IPS-18a (cell line): ENCODE measurements at regions not wholly inside any gene's neighbourhood (a gene's known extent, or its start where the extent isn't known, plus 50 kb on each side); places are given as distances from the start of the nearest gene placed in this dataset.

Source experiments
- H3K27ac ChIP-seq: one replicate; pipeline ENCODE4 v1.5.1; 2013; ENCODE audit warnings: low read length
- H3K27me3 ChIP-seq: one replicate; pipeline ENCODE4 v1.6.1; 2013; ENCODE audit warnings: mild to moderate bottlenecking, low read length; ENCODE audit not compliant: control insufficient read depth, insufficient read depth
- H3K36me3 ChIP-seq: one replicate; pipeline ENCODE4 v1.6.1; 2013; ENCODE audit warnings: low read depth, low read length; ENCODE audit not compliant: control insufficient read depth
- H3K4me1 ChIP-seq: one replicate; pipeline ENCODE4 v1.6.1; 2013; ENCODE audit warnings: low read depth, low read length; ENCODE audit not compliant: control insufficient read depth
- H3K4me3 ChIP-seq: one replicate; pipeline ENCODE4 v1.5.1; 2013; ENCODE audit warnings: low read length
- H3K9ac ChIP-seq: one replicate; pipeline ENCODE4 v1.6.1; 2013; ENCODE audit warnings: mild to moderate bottlenecking, low read length, moderate library complexity
- H3K9me3 ChIP-seq: one replicate; pipeline ENCODE4 v1.6.1; 2013; ENCODE audit warnings: low read depth, low read length; ENCODE audit not compliant: control insufficient read depth

GRCh38 chr1:239293350-239294110 is 92.8 kb upstream of the CHRM3 start:
- Histone ChIP-seq H3K9ac (no peak overlapping the region), H3K27me3 (no peaks in the 10 kb centered on the region), H3K4me3 (no peak overlapping the region), H3K9me3 (no peaks in the 10 kb centered on the region), H3K27ac (no peak overlapping the region), H3K36me3 (no peaks in the 10 kb centered on the region), H3K4me1 (no peaks in the 10 kb centered on the region)

- Histone ChIP-seq H3K9me3 (peaks cover 7% of the 10 kb centered on the region), H3K27ac (no peak overlapping the region), H3K9ac (no peak overlapping the region), H3K4me1 (peaks cover 6% of the 10 kb centered on the region), H3K27me3 (no peaks in the 10 kb centered on the region), H3K36me3 (no peaks in the 10 kb centered on the region), H3K4me3 (no peak overlapping the region)
These were observed 97.4 kb upstream of the CHRM3 start for GRCh38 chr1:239288820-239289554.

- peaks cover 6% of the 10 kb centered on the region for H3K4me1 ChIP-seq
- no peaks in the 10 kb centered on the region for H3K36me3 ChIP-seq
- H3K27me3 ChIP-seq, result no peaks in the 10 kb centered on the region
- no peak overlapping the region for H3K4me3 ChIP-seq
- H3K27ac ChIP-seq, result no peak overlapping the region
- H3K9me3 ChIP-seq, result peaks cover 7% of the 10 kb centered on the region
- no peak overlapping the region for H3K9ac ChIP-seq
These were observed 99.1 kb upstream of the CHRM3 start for GRCh38 chr1:239287296-239287695.

- H3K4me3 ChIP-seq, result no peak overlapping the region
- H3K9ac ChIP-seq, result no peak overlapping the region
- H3K27me3 ChIP-seq, result no peaks in the 10 kb centered on the region
- peaks cover 7% of the 10 kb centered on the region for H3K9me3 ChIP-seq
- no peaks in the 10 kb centered on the region for H3K36me3 ChIP-seq
- H3K4me1 ChIP-seq, result peaks cover 6% of the 10 kb centered on the region
- no peak overlapping the region for H3K27ac ChIP-seq
These were observed 103.2 kb upstream of the CHRM3 start for GRCh38 chr1:239283216-239283615.

GRCh38 chr1:239282411-239282810 is 104.0 kb upstream of the CHRM3 start:
- no peak overlapping the region for H3K9ac ChIP-seq

GRCh38 chr1:239276051-239276450 is 110.3 kb upstream of the CHRM3 start:
- Histone ChIP-seq H3K4me3 (no peak overlapping the region), H3K9ac (no peak overlapping the region), H3K27ac (no peak overlapping the region), H3K9me3 (no peaks in the 10 kb centered on the region), H3K27me3 (no peaks in the 10 kb centered on the region), H3K4me1 (no peaks in the 10 kb centered on the region), H3K36me3 (no peaks in the 10 kb centered on the region)

More at GRCh38 chr1:239282411-239282810, 104.0 kb upstream of the CHRM3 start:
- Histone ChIP-seq H3K9me3 (peaks cover 7% of the 10 kb centered on the region), H3K36me3 (no peaks in the 10 kb centered on the region), H3K27me3 (no peaks in the 10 kb centered on the region), H3K4me1 (peaks cover 6% of the 10 kb centered on the region), H3K4me3 (no peak overlapping the region), H3K27ac (no peak overlapping the region)

GRCh38 chr1:239274242-239274830 is 112.0 kb upstream of the CHRM3 start:
- H3K27me3 ChIP-seq, result no peaks in the 10 kb centered on the region
- H3K4me3 ChIP-seq, result no peak overlapping the region
- H3K4me1 ChIP-seq, result no peaks in the 10 kb centered on the region
- no peak overlapping the region for H3K9ac ChIP-seq
- H3K9me3 ChIP-seq, result no peaks in the 10 kb centered on the region
- no peak overlapping the region for H3K27ac ChIP-seq
- no peaks in the 10 kb centered on the region for H3K36me3 ChIP-seq

- H3K4me3 ChIP-seq, result no peak overlapping the region
- no peaks in the 10 kb centered on the region for H3K4me1 ChIP-seq
- no peaks in the 10 kb centered on the region for H3K27me3 ChIP-seq
- no peak overlapping the region for H3K27ac ChIP-seq
- H3K9me3 ChIP-seq, result no peaks in the 10 kb centered on the region
- H3K36me3 ChIP-seq, result no peaks in the 10 kb centered on the region
- no peak overlapping the region for H3K9ac ChIP-seq
These were observed 115.9 kb upstream of the CHRM3 start for GRCh38 chr1:239270509-239270908.

GRCh38 chr1:239269706-239270105 is 116.7 kb upstream of the CHRM3 start:
- Histone ChIP-seq H3K4me1 (no peaks in the 10 kb centered on the region), H3K36me3 (no peaks in the 10 kb centered on the region), H3K27me3 (no peaks in the 10 kb centered on the region), H3K9ac (no peak overlapping the region), H3K27ac (no peak overlapping the region), H3K4me3 (no peak overlapping the region), H3K9me3 (no peaks in the 10 kb centered on the region)

- Histone ChIP-seq H3K4me3 (no peak overlapping the region), H3K9ac (no peak overlapping the region), H3K9me3 (no peaks in the 10 kb centered on the region), H3K36me3 (no peaks in the 10 kb centered on the region), H3K27ac (no peak overlapping the region), H3K27me3 (no peaks in the 10 kb centered on the region), H3K4me1 (no peaks in the 10 kb centered on the region)
These were observed 117.4 kb upstream of the CHRM3 start for GRCh38 chr1:239268941-239269340.

GRCh38 chr1:239268007-239268406 is 118.4 kb upstream of the CHRM3 start:
- H3K4me1 ChIP-seq, result no peaks in the 10 kb centered on the region
- H3K27me3 ChIP-seq, result no peaks in the 10 kb centered on the region
- no peaks in the 10 kb centered on the region for H3K9me3 ChIP-seq
- no peaks in the 10 kb centered on the region for H3K36me3 ChIP-seq
- H3K4me3 ChIP-seq, result no peak overlapping the region
- no peak overlapping the region for H3K9ac ChIP-seq
- no peak overlapping the region for H3K27ac ChIP-seq
